H1 (cell line): ENCODE measurements at regions not wholly inside any gene's neighbourhood (a gene's known extent, or its start where the extent isn't known, plus 50 kb on each side); places are given as distances from the start of the nearest gene placed in this dataset.

Experiments
- CTCF ChIA-PET: fragments of 300-600 bp; sonication (Branson Sonifier 250); formaldehyde crosslinking; loops from one replicate; lab custom pipeline; 2021; ENCODE audit not compliant: partially characterized antibody; lab: Charles Lee
- POLR2A ChIA-PET: fragments of 300-600 bp; sonication (Branson Sonifier 250); formaldehyde crosslinking; loops from one replicate; lab custom pipeline; 2021; ENCODE audit warnings: inconsistent platforms; ENCODE audit not compliant: partially characterized antibody; lab: Charles Lee
- DNase-seq, 2 experiments: peaks; one replicate each; pipeline versions ENCODE4 v3.0.0 to v3.0.0-alpha.2; 2010 to 2022; ENCODE audit warnings: low spot score in 2 of 2, low read depth in 1 of 2, mixed read lengths in 1 of 2
- FAIRE-seq: peaks from 2 replicates; lab custom pipeline; 2011; peaks lifted over from hg19 to GRCh38; lab: Jason Lieb, UNC
- H2AFZ ChIP-seq: 2 replicates; pipeline ENCODE4 v1.8.1; 2012; ENCODE audit warnings: low read length, inconsistent platforms
- H2AK5ac ChIP-seq: 2 replicates; pipeline ENCODE4 v1.6.1; 2013; ENCODE audit warnings: low read depth, low read length
- H2BK120ac ChIP-seq: replicated peaks from 2 replicates; pipeline ENCODE3; 2013; ENCODE audit warnings: low read depth, low read length, inconsistent platforms
- H2BK12ac ChIP-seq: 2 replicates; pipeline ENCODE4 v1.6.1; 2013; ENCODE audit warnings: low read depth, low read length
- H2BK15ac ChIP-seq: 2 replicates; pipeline ENCODE4 v1.6.1; 2013; ENCODE audit warnings: low read length
- H2BK20ac ChIP-seq: 2 replicates; pipeline ENCODE4 v1.6.1; 2013; ENCODE audit warnings: low read length
- H2BK5ac ChIP-seq: 2 replicates; pipeline ENCODE4 v1.6.1; 2013; ENCODE audit warnings: low read depth, low read length
- H3K14ac ChIP-seq: 2 replicates; pipeline ENCODE4 v1.6.1; 2013; ENCODE audit warnings: inconsistent platforms; ENCODE audit not compliant: insufficient read length
- H3K18ac ChIP-seq: 2 replicates; pipeline ENCODE4 v1.6.1; 2013; ENCODE audit warnings: low read length; ENCODE audit errors: extremely low read depth
- H3K23ac ChIP-seq: 2 replicates; pipeline ENCODE4 v1.6.1; 2013; ENCODE audit warnings: inconsistent platforms; ENCODE audit not compliant: insufficient read length
- H3K23me2 ChIP-seq: 2 replicates; pipeline ENCODE4 v1.6.1; 2013; ENCODE audit warnings: low read depth, low read length
- H3K27ac ChIP-seq: 2 replicates; pipeline ENCODE4 v1.6.1; 2011; ENCODE audit warnings: low read depth, low read length, inconsistent platforms
- H3K27me3 ChIP-seq, 4 experiments: replicated peaks in 1 of 4; 1 replicate in 1 of 4; 2 replicates in 3 of 4; pipeline versions ENCODE4 v1.6.1 to v1.8.1; 2011 to 2013; ENCODE audit warnings: low read length in 3 of 4, mild to moderate bottlenecking in 3 of 4, inconsistent platforms in 2 of 4, mixed read lengths in 2 of 4, moderate library complexity in 1 of 4; ENCODE audit not compliant: control insufficient read depth in 3 of 4, insufficient read depth in 3 of 4; ENCODE audit errors: extremely low read depth in 1 of 4
- H3K36me3 ChIP-seq, 4 experiments: 2 replicates each; pipeline versions ENCODE4 v1.6.1 to v1.8.1; 2011 to 2013; ENCODE audit warnings: mild to moderate bottlenecking in 4 of 4, low read length in 3 of 4, moderate library complexity in 2 of 4, control low read depth in 1 of 4, inconsistent platforms in 1 of 4; ENCODE audit not compliant: insufficient read depth in 4 of 4, control insufficient read depth in 2 of 4
- H3K4ac ChIP-seq: replicated peaks from 2 replicates; pipeline ENCODE3; 2013; ENCODE audit warnings: low read length, low read depth, mixed read lengths, inconsistent platforms; ENCODE audit not compliant: insufficient read length
- H3K4me1 ChIP-seq, 4 experiments: replicated peaks in 1 of 4; 1 replicate in 1 of 4; 2 replicates in 3 of 4; pipeline versions ENCODE4 v1.6.1 to v1.8.1; 2011 to 2013; ENCODE audit warnings: low read length in 3 of 4, inconsistent platforms in 2 of 4, mixed read lengths in 1 of 4; ENCODE audit not compliant: insufficient read depth in 4 of 4, control insufficient read depth in 3 of 4
- H3K4me2 ChIP-seq, 2 experiments: 2 replicates each; pipeline versions ENCODE4 v1.6.1 to v1.8.1; 2011 to 2013; ENCODE audit warnings: low read depth in 2 of 2, low read length in 2 of 2, control low read depth in 1 of 2, inconsistent platforms in 1 of 2, mild to moderate bottlenecking in 1 of 2; ENCODE audit not compliant: insufficient read depth in 1 of 2
- H3K4me3 ChIP-seq, 4 experiments: fragments of 200-600, 300-600 bp in 1 of 4; sonication (generic), shearing (Covaris generic), sonication (Bioruptor Twin) in 1 of 4; 2 replicates each; pipeline versions ENCODE4 v1.5.1 to v1.8.1; 2011 to 2016; ENCODE audit warnings: low read length in 4 of 4, low read depth in 3 of 4, control low read depth in 2 of 4, inconsistent platforms in 2 of 4, mild to moderate bottlenecking in 2 of 4, mixed read lengths in 1 of 4, moderate library complexity in 1 of 4; ENCODE audit not compliant: insufficient read depth in 2 of 4; ENCODE audit errors: extremely low read depth in 1 of 4
- H3K56ac ChIP-seq: replicated peaks from 2 replicates; pipeline ENCODE3; 2013; ENCODE audit warnings: low read depth, mild to moderate bottlenecking, mixed read lengths, low read length, inconsistent platforms; ENCODE audit not compliant: insufficient read length
- H3K79me1 ChIP-seq: 2 replicates; pipeline ENCODE4 v1.6.1; 2013; ENCODE audit warnings: low read depth, low read length, control low read depth
- H3K79me2 ChIP-seq, 2 experiments: 2 replicates each; pipeline versions ENCODE4 v1.6.1 to v1.8.1; 2012 to 2013; ENCODE audit warnings: low read length in 2 of 2, mild to moderate bottlenecking in 2 of 2, inconsistent platforms in 1 of 2; ENCODE audit not compliant: insufficient read depth in 2 of 2, control insufficient read depth in 1 of 2
- H3K9ac ChIP-seq, 4 experiments: replicated peaks in 1 of 4; 1 replicate in 1 of 4; 2 replicates in 3 of 4; pipeline versions ENCODE4 v1.6.1 to v1.8.1; 2011 to 2013; ENCODE audit warnings: low read depth in 3 of 4, low read length in 3 of 4, control low read depth in 2 of 4, mild to moderate bottlenecking in 2 of 4, moderate library complexity in 2 of 4, inconsistent platforms in 1 of 4; ENCODE audit errors: extremely low read depth in 1 of 4
- H3K9me3 ChIP-seq, 2 experiments: 2 replicates each; pipeline versions ENCODE4 v1.6.1 to v1.8.1; 2012 to 2013; ENCODE audit warnings: mild to moderate bottlenecking in 2 of 2, moderate library complexity in 2 of 2, control low read depth in 1 of 2, inconsistent platforms in 1 of 2, low read depth in 1 of 2, low read length in 1 of 2, mixed read lengths in 1 of 2; ENCODE audit not compliant: insufficient read depth in 2 of 2
- H4K20me1 ChIP-seq, 2 experiments: replicated peaks in 1 of 2; 2 replicates each; pipeline versions ENCODE3 to v1.8.1; 2011 to 2013; ENCODE audit warnings: inconsistent platforms in 2 of 2, low read length in 2 of 2, mild to moderate bottlenecking in 1 of 2; ENCODE audit not compliant: insufficient read depth in 2 of 2, control insufficient read depth in 1 of 2
- H4K5ac ChIP-seq: 2 replicates; pipeline ENCODE4 v1.6.1; 2013; ENCODE audit warnings: low read length, low read depth, mixed read lengths, inconsistent platforms; ENCODE audit not compliant: insufficient read length
- H4K8ac ChIP-seq: 2 replicates; pipeline ENCODE4 v1.8.0; 2013; ENCODE audit warnings: mild to moderate bottlenecking, moderate library complexity, low read length, inconsistent platforms; ENCODE audit not compliant: insufficient read depth; ENCODE audit errors: extremely low read depth
- H4K91ac ChIP-seq: replicated peaks from 2 replicates; pipeline ENCODE3; 2013; ENCODE audit warnings: low read length, mixed read lengths, inconsistent platforms; ENCODE audit not compliant: insufficient read length
- CBX5 ChIP-seq: fragments of 300-800, 300-1000 bp; sonication (generic); IDR thresholded peaks from 2 replicates; pipeline ENCODE4 v1.7.1; 2016; ENCODE audit warnings: antibody characterized with exemption, low read length, low read depth
- CTBP2 ChIP-seq: IDR thresholded peaks from 2 replicates; pipeline ENCODE4 v1.7.0; 2011; ENCODE audit warnings: borderline replicate concordance, mild to moderate bottlenecking, moderate library complexity, mixed read lengths, low read length; ENCODE audit not compliant: insufficient read depth, insufficient read length
- CTCF ChIP-seq, 3 experiments: IDR thresholded peaks; 1 replicate in 2 of 3; 2 replicates in 1 of 3; pipeline versions ENCODE4 v1.5.1 to v1.6.1; 2011; ENCODE audit warnings: low read length in 3 of 3, mild to moderate bottlenecking in 3 of 3, inconsistent platforms in 2 of 3, low read depth in 1 of 3, moderate library complexity in 1 of 3; ENCODE audit not compliant: insufficient read depth in 1 of 3; ENCODE audit errors: control extremely low read depth in 1 of 3
- EP300 ChIP-seq, 2 experiments: IDR thresholded peaks; 1 replicate in 1 of 2; 2 replicates in 1 of 2; pipeline ENCODE4 v1.6.1; 2011 to 2012; ENCODE audit warnings: low read depth in 2 of 2, low read length in 2 of 2, mild to moderate bottlenecking in 2 of 2, borderline replicate concordance in 1 of 2, inconsistent platforms in 1 of 2, moderate library complexity in 1 of 2
- GTF2F1 ChIP-seq: IDR thresholded peaks from 2 replicates; pipeline ENCODE4 v1.6.1; 2012; ENCODE audit warnings: low read depth, low read length, improper control_type of control experiment, borderline replicate concordance
- HDAC6 ChIP-seq: IDR thresholded peaks from one replicate; pipeline ENCODE4 v1.7.1; 2012; ENCODE audit warnings: low read depth, mild to moderate bottlenecking, inconsistent platforms, low read length, moderate library complexity
- KDM5A ChIP-seq: fragments of 200-600 bp; IDR thresholded peaks from 2 replicates; pipeline ENCODE4 v1.7.1; 2012; ENCODE audit warnings: mild to moderate bottlenecking, low read length, inconsistent platforms, mixed read lengths
- MAFK ChIP-seq: IDR thresholded peaks from 2 replicates; pipeline ENCODE4 v1.6.1; 2012; ENCODE audit warnings: low read depth, mild to moderate bottlenecking, improper control_type of control experiment, low read length
- NRF1 ChIP-seq: IDR thresholded peaks from 2 replicates; pipeline ENCODE4 v1.6.1; 2011; ENCODE audit warnings: mild to moderate bottlenecking, low read depth, low read length, improper control_type of control experiment
- PHF8 ChIP-seq: fragments of 200-600 bp; sonication (generic); conservative IDR thresholded peaks from 2 replicates; pipeline ENCODE4 v1.7.1; 2012; ENCODE audit warnings: low read depth, mild to moderate bottlenecking, inconsistent platforms, low read length, moderate library complexity
- WGBS, 2 experiments: shearing (Covaris generic) in 1 of 2; methylation state at CpG; one replicate each; pipeline versions ENCODE4 v1.1.6 to v1.1.7; 2013 to 2015; ENCODE audit warnings: low lambda C conversion rate in 2 of 2, mixed read lengths in 2 of 2, inconsistent platforms in 1 of 2, low coverage in 1 of 2, missing lambda C conversion rate in 1 of 2; ENCODE audit not compliant: insufficient replicate concordance in 2 of 2, insufficient coverage in 1 of 2, insufficient read length in 1 of 2; ENCODE audit errors: extremely low coverage in 1 of 2, missing lambda C conversion rate in 1 of 2; 5-methylcytosine and 5-hydroxymethylcytosine counted together
- TF ChIP-seq, protein P1 (sequence below): IDR thresholded peaks from 2 replicates; pipeline ENCODE4 v1.6.1; 2011; ENCODE audit warnings: low read length, improper control_type of control experiment

GRCh38 chr1:189637041-189637440 lies 840.6 kb downstream of the BRINP3 start:
- H2BK5ac ChIP-seq = no peak overlapping the region
- CTCF ChIA-PET = no interaction called here
- no peak overlapping the region for H4K91ac ChIP-seq
- no peaks in the 10 kb centered on the region for H3K9me3 ChIP-seq
- no peaks in the 10 kb centered on the region for H3K79me2 ChIP-seq
- no peak overlapping the region for H3K4me2 ChIP-seq
- POLR2A ChIA-PET = no interaction called here
- no peaks in the 10 kb centered on the region for H3K36me3 ChIP-seq
- no peak overlapping the region for H3K14ac ChIP-seq
- no peak for FAIRE-seq
- no peak overlapping the region for H4K8ac ChIP-seq
- H3K23me2 ChIP-seq = no peaks in the 10 kb centered on the region
- no peak overlapping the region for H4K5ac ChIP-seq
- DNase-seq = no peak
- H4K20me1 ChIP-seq = no peaks in the 10 kb centered on the region
- no peak overlapping the region for H3K4me3 ChIP-seq
- no peak overlapping the region for H3K4ac ChIP-seq
- no peaks in the 10 kb centered on the region for H3K27me3 ChIP-seq
- H2BK20ac ChIP-seq = no peak overlapping the region
- H2BK120ac ChIP-seq = no peak overlapping the region
- no peak overlapping the region for H2AFZ ChIP-seq
- H3K79me1 ChIP-seq = no peaks in the 10 kb centered on the region
- H2BK12ac ChIP-seq = no peak overlapping the region
- no peak overlapping the region for H3K56ac ChIP-seq
- no peak overlapping the region for H2BK15ac ChIP-seq
- no peaks in the 10 kb centered on the region for H3K4me1 ChIP-seq
- no peak overlapping the region for H3K23ac ChIP-seq
- no peak overlapping the region for H3K9ac ChIP-seq
- no peak overlapping the region for H3K18ac ChIP-seq
- H3K27ac ChIP-seq = no peak overlapping the region
- no peak overlapping the region for H2AK5ac ChIP-seq
- 93% methylated on average over 2 of the region's 2 CpGs; no CpG with 5 or more reads in 1 of the 2 experiments for WGBS, 2 experiments
- TF ChIP-seq CTCF (IDR thresholded peaks at IDR 0.05; ENCODE audit: control extremely low read depth in 1 of 3, insufficient read depth in 1 of 3, low read depth in 1 of 3, low read length in 3 of 3) (no peak), HDAC6 (no peak), NRF1 (no peak), PHF8 (no peak), GTF2F1 (no peak), MAFK (no peak), KDM5A (no peak), EP300 (IDR thresholded peaks at IDR 0.05; ENCODE audit: borderline replicate concordance in 1 of 2, low read depth in 2 of 2, low read length in 2 of 2) (no peak), CBX5 (no peak), CTBP2 (no peak)
- TF ChIP-seq, protein P1, sequence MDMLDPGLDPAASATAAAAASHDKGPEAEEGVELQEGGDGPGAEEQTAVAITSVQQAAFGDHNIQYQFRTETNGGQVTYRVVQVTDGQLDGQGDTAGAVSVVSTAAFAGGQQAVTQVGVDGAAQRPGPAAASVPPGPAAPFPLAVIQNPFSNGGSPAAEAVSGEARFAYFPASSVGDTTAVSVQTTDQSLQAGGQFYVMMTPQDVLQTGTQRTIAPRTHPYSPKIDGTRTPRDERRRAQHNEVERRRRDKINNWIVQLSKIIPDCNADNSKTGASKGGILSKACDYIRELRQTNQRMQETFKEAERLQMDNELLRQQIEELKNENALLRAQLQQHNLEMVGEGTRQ = no peak
